Right lobe of liver (tissue), 6 donors: ENCODE measurements at regions not wholly inside any gene's neighbourhood (a gene's known extent, or its start where the extent isn't known, plus 50 kb on each side); places are given as distances from the start of the nearest gene placed in this dataset.

Source experiments
- ATAC-seq, 4 donors: fragments of 200-7000 bp; cut with Tn5 transposase; one replicate each; pipeline ENCODE4 v1.9.1; 2020; ENCODE audit warnings: mild to moderate bottlenecking in 4 of 4, moderate library complexity in 4 of 4
- DNase-seq, 3 donors: peaks; one replicate each; pipeline ENCODE4 v3.0.0-alpha.2; 2020
- H3K27ac ChIP-seq, 3 donors: fragments of 200-600 bp; one replicate each; pipeline ENCODE4 v1.8.0; 2022
- H3K27me3 ChIP-seq, 2 donors: fragments of 200-600 bp; one replicate each; pipeline ENCODE4 v1.8.0; 2022
- H3K36me3 ChIP-seq, 4 donors: fragments of 200-600 bp; sonication (generic) in 1 of 4; one replicate each; pipeline versions ENCODE4 v1.5.1 to v1.8.0; 2017 to 2022; ENCODE audit warnings: control low read depth in 1 of 4
- H3K4me1 ChIP-seq, 4 donors: fragments of 200-600 bp; sonication (generic) in 1 of 4; one replicate each; pipeline versions ENCODE4 v1.5.1 to v1.8.0; 2017 to 2022; ENCODE audit warnings: control low read depth in 1 of 4
- H3K4me3 ChIP-seq, 3 donors: fragments of 200-600 bp; one replicate each; pipeline ENCODE4 v1.8.0; 2022
- H3K9me3 ChIP-seq, 4 donors: fragments of 200-600 bp; sonication (generic) in 1 of 4; one replicate each; pipeline versions ENCODE4 v1.5.1 to v1.8.0; 2017 to 2022; ENCODE audit warnings: control low read depth in 1 of 4
- POLR2A ChIP-seq: fragments of 450-650 bp; IDR thresholded peaks from one replicate; pipeline ENCODE4 v1.6.1; 2017; ENCODE audit warnings: antibody characterized with exemption, mild to moderate bottlenecking
- WGBS: methylation state at CpG from one replicate; pipeline ENCODE4 v1.1.6; 2018; ENCODE audit warnings: low coverage, low lambda C conversion rate; ENCODE audit not compliant: insufficient coverage; ENCODE audit errors: missing lambda C conversion rate; 5-methylcytosine and 5-hydroxymethylcytosine counted together
- intact Hi-C, 2 donors: fragments of 100-400 bp; cut with DNase I; formaldehyde crosslinking; loops; one replicate each; pipeline versions ENCODE4 v1.11.2 to v1.14.1; 2022
- TF ChIP-seq, protein P1 (sequence below), 4 donors: fragments of 200-600 bp in 3 of 4; fragments of 450-650 bp in 1 of 4; IDR thresholded peaks; one replicate each; pipeline versions ENCODE4 v1.5.1 to v1.8.0; 2016 to 2022; ENCODE audit warnings: antibody characterized with exemption in 4 of 4, mild to moderate bottlenecking in 2 of 4
- donor health status: DM: no; HTN: yes; CAD: no.
- donor health status: DM: no; HTN: no; CAD: no.
- donor health status: DM: no; HTN: no; CAD: no.
- donor health status: DM: no; HTN: yes; CAD: no.
- donor health status: DM: no; HTN: yes; CAD: no.

- intact Hi-C loops = no loop called here
- TF ChIP-seq, protein P1, sequence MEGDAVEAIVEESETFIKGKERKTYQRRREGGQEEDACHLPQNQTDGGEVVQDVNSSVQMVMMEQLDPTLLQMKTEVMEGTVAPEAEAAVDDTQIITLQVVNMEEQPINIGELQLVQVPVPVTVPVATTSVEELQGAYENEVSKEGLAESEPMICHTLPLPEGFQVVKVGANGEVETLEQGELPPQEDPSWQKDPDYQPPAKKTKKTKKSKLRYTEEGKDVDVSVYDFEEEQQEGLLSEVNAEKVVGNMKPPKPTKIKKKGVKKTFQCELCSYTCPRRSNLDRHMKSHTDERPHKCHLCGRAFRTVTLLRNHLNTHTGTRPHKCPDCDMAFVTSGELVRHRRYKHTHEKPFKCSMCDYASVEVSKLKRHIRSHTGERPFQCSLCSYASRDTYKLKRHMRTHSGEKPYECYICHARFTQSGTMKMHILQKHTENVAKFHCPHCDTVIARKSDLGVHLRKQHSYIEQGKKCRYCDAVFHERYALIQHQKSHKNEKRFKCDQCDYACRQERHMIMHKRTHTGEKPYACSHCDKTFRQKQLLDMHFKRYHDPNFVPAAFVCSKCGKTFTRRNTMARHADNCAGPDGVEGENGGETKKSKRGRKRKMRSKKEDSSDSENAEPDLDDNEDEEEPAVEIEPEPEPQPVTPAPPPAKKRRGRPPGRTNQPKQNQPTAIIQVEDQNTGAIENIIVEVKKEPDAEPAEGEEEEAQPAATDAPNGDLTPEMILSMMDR (IDR thresholded peaks at IDR 0.05) = no peak
- TF ChIP-seq POLR2A = no peak
- WGBS = 85% methylated on average over 12 of the region's 17 CpGs
- DNase-seq (peak in 1 of 3 donors; percentile 25), ATAC-seq (no peak)
- Histone ChIP-seq H3K27me3 (no peaks in the 10 kb centered on the region), H3K27ac (no peak overlapping the region), H3K4me1 (peaks cover 0 to 4% (median 0%) of the 10 kb centered on the region in 4 donors), H3K36me3 (no peaks in the 10 kb centered on the region), H3K4me3 (no peak overlapping the region), H3K9me3 (no peaks in the 10 kb centered on the region)
Observed at GRCh38 chr10:131725581-131726069, 175.2 kb upstream of the PPP2R2D start.

DNA sequence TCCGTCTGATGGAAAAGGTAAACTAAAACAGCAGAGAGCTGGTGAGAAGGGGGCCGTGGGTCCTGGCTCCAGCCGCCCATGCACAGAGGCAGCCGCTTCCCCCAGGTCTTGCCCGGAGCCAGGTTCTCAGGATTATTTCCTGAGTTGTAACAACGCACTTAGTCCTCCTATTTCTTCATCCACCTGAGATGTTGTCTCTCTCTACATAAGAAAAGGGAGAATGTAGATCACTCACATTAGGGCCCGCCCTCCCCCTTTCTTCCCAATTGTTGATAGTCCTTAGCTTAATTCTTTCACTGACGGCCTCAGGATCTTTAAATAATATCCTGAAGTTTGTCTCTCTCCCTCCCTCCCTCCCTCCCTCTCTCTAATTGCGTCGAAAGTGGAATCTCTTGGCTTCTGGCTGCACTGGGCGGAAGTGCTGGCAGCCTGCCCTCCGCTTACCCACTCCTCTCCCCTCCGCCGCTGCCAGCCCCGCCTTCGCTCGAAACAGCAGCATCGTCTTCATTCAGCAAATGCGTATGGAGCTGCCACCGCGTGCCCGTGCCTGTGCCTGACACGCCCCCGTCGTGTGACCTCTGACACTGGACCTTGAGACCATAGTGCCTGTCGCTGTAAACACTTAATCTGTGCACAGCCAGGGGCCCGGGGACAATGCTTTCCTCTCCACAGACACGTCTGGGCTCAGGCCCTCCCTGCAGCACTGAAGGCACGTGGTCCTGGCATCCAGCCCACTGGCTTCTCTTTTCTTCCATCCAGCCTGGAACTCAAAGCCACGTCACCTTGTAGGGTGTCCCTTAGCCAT lies 174.5 kb upstream of the PPP2R2D start:
- 27% methylated on average over 19 of the region's 30 CpGs for WGBS
- no peak overlapping the region for H3K4me3 ChIP-seq
- no peaks in the 10 kb centered on the region for H3K9me3 ChIP-seq
- no peak overlapping the region for H3K27ac ChIP-seq
- H3K4me1 ChIP-seq = peaks cover 0 to 4% (median 0%) of the 10 kb centered on the region in 4 donors
- no peak for DNase-seq
- intact Hi-C loops = no loop called here
- H3K36me3 ChIP-seq = no peaks in the 10 kb centered on the region
- ATAC-seq = peak; percentile 20 to 58 (median 32)
- no peaks in the 10 kb centered on the region for H3K27me3 ChIP-seq
- TF ChIP-seq POLR2A = no peak
- TF ChIP-seq, protein P1 (IDR thresholded peaks at IDR 0.05) = no peak

- 75% methylated on average over 2 of the region's 14 CpGs for WGBS
- no peak overlapping the region for H3K4me3 ChIP-seq
- H3K27me3 ChIP-seq = no peaks in the 10 kb centered on the region
- intact Hi-C loops = no loop called here
- peaks cover 0 to 4% (median 0%) of the 10 kb centered on the region in 4 donors for H3K4me1 ChIP-seq
- ATAC-seq = no peak
- no peak overlapping the region for H3K27ac ChIP-seq
- no peaks in the 10 kb centered on the region for H3K9me3 ChIP-seq
- peak in 1 of 3 donors; percentile 38 for DNase-seq
- H3K36me3 ChIP-seq = no peaks in the 10 kb centered on the region
- TF ChIP-seq, protein P1 (IDR thresholded peaks at IDR 0.05) = no peak
- no peak for TF ChIP-seq POLR2A
Observed at GRCh38 chr10:131726967-131727366, 173.8 kb upstream of the PPP2R2D start.

- peaks cover 0 to 4% (median 0%) of the 10 kb centered on the region in 4 donors for H3K4me1 ChIP-seq
- H3K4me3 ChIP-seq = no peak overlapping the region
- no peaks in the 10 kb centered on the region for H3K27me3 ChIP-seq
- H3K27ac ChIP-seq = no peak overlapping the region
- TF ChIP-seq, protein P1 (IDR thresholded peaks at IDR 0.05) = no peak
- no peak for TF ChIP-seq POLR2A
- ATAC-seq (no peak), DNase-seq (peak in 1 of 3 donors; percentile 30)
- H3K9me3 ChIP-seq = no peaks in the 10 kb centered on the region
- H3K36me3 ChIP-seq = no peaks in the 10 kb centered on the region
- intact Hi-C loops = no loop called here
- WGBS = 80% methylated on average over 1 of the region's 12 CpGs
Observed at GRCh38 chr10:131727560-131727959, 173.2 kb upstream of the PPP2R2D start.
